Forelimb muscle (tissue), 1 donor: ENCODE measurements at regions not wholly inside any gene's neighbourhood (a gene's known extent, or its start where the extent isn't known, plus 50 kb on each side); places are given as distances from the start of the nearest gene placed in this dataset.

Source experiments
- DNase-seq: peaks from one replicate; pipeline ENCODE4 v3.0.0-alpha.2; 2013; ENCODE audit warnings: low read depth

DNA sequence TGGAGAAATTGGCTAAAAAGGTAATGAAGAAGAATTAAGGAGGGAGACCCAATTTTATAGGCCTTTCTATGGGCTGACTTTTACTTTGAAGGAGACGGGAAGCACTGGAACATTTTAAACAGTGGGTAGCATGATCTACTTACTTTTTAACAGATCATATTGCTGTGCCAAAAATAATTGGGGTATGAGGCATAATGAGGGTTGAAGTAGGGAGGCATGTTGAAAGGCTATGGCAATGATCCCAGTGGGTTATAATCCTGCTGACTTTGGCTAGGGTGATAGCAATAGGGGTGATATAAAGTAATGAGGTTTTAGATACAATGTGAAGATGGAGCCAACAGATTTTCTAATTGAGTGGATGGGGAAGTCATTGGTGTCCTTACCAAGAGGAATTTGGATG is 73.2 kb downstream of the GPR37 start:
- DNase-seq, result no peak

DNA sequence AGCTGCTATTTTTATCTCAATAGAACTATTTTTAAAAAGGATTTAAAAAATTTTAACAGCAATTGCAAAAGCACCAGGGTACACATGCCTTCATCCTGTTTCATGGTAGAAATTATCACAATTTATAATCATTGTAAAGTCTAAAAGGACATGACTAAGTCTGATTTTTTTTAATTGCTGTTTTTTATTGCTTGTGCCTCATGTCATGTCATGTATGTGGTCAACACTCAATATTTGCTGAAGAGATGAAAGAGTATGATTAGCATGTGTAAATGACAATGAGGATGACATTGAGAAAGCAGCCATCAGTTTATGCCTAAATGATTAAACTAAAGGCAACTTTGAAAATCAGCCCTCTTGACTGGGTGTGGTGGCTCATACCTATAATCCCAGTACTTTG is 74.8 kb downstream of the GPR37 start:
- no peak for DNase-seq

- DNase-seq, result no peak
Measured at GRCh38 chr7:124689931-124690330, 75.7 kb downstream of the GPR37 start.

DNA sequence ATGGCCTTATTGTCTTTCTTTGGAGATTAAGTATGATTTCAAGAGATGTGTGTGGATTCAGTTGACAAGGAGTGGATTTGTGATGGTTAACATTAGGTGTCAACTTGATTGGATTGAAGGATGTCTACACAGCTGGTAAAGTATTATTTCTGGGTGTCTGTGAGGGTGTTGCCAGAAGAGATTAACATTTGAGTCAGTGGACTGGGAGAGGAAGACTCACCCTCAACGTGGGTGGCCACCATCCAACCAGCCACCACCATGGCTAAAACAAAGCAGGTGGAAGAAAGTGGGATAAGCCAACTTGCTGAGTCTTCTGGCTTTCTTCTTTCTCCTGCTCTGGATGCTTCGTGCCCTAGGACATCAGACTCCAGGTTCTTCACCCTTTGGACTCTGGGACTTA is 76.1 kb downstream of the GPR37 start:
- no peak for DNase-seq

DNA sequence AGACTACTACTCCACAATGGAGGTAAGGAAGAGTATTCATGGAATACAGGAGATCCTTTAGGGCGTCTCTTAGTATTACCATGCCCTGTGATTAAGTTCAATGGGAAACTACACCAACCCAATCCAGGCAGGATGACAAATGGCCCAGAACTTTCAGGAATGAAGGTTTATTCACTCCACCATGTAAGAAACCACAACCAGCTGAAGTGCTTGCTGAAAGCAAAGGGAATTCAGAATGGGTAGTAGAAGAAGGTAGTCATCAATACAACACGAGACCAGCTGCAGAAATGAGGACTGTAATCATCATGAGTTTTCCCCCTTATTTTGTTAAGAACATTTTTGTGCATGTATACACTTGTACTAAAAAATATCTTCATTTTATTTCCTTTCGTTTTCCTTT is 76.6 kb downstream of the GPR37 start:
- DNase-seq, result no peak

- DNase-seq, result no peak
Measured at GRCh38 chr7:124686543-124687171, 78.9 kb downstream of the GPR37 start.

DNA sequence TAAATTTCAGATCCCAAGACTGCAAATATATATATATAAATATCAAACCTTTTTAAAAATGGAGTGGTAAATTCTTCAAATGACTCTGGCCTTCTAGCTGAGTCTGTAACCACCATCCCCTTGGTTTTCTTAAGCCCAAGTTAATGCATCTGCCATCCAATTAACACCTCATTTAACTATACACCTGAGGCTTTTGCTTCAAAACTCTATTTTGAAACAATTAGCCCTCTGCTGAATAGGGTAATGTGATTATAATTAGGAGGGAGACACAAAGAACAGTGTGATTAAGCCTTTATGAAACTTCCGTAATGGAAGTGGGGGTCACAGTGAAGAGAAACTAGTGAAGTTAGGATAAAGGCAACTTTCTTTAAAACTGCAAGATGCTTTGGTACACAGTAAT is 83.6 kb downstream of the GPR37 start:
- no peak for DNase-seq

DNA sequence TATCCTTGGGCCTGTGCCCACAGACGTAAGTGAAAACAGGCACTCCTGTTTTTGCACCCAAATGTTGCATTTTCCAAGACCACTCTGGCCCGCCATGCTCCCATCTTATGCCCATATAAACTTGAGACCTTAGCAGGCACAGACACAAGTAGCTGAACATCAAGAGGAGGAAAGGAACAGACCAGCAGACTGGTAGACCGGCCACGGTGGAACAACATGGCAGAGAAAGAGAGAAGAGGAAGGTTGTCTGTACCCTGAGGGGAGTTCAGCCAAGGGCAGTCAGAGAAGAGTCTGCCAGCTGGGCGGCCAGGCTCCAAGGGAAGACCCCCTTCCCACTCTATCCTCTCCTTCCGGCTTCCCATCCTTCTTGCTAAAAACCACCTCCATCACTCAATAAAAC is 85.3 kb downstream of the GPR37 start:
- no peak for DNase-seq

- no peak for DNase-seq
Measured at GRCh38 chr7:124679586-124680225, 85.9 kb downstream of the GPR37 start.

GRCh38 chr7:124679146-124679545 is 86.4 kb downstream of the GPR37 start:
- DNase-seq, result no peak

GRCh38 chr7:124674451-124674850 is 91.1 kb downstream of the GPR37 start:
- no peak for DNase-seq

GRCh38 chr7:124672011-124672410 is 93.6 kb downstream of the GPR37 start:
- DNase-seq, result no peak

DNA sequence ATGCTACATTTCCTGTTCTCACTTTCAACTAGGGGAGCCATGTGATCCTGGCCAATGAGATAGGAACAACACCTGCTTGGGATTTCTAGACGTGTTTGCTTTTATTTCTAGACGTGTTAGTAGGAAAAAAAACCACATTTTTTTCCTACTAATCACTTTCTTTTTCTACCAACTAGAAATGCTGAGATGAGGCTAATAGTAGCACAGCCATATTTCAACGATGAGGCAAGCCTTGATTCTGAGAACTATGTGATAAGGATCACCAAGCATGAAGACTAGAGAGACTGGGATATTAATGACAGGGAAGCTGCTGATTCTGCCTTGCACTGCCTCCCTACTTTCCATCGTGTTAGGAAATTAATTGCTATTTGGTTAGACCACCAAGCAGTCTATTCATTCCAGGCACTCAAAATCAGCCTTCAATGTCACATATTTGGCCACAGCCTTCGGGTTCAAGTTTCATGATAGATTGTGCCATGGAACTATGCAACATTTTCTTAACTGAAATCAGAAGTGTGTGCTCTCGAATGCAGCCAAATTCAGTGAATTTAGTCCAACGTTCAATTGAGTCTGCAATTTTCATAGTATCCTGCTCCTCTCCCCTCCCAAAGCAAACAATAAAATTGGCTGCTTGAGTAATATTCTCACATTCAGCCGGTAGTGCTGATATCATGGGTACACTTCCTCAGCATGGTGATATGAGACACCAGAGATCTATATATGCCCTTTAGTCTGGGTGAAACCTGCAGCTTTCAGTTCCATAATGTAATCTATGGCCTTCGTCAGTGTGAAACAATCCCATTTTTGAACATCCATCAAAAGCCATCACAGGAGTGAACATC is 98.1 kb downstream of the GPR37 start:
- DNase-seq, result no peak

DNA sequence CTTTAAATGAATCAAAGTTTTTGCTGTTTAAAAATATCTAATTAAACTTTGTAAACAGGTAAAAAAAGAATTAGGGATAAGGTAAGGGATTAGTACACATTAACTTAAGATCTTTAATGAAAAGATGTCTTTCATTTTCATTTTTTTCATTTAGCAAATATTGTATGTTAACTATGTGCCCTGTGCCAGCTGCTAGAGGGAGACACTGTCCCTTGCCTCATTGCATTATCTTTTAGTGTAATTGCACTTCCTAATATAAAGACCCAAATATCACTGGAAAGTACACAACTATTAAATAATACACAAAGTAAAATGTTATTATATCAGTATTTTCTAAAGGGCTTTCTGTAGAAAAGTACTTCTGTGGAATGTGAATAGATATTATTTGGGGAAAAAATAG is 102.7 kb downstream of the GPR37 start:
- DNase-seq, result no peak

GRCh38 chr7:124662372-124662771 is 103.2 kb downstream of the GPR37 start:
- DNase-seq, result no peak

GRCh38 chr7:124655990-124656389 is 109.6 kb downstream of the GPR37 start:
- DNase-seq, result no peak

- no peak for DNase-seq
Measured at GRCh38 chr7:124652237-124652636, 113.4 kb downstream of the GPR37 start.

DNA sequence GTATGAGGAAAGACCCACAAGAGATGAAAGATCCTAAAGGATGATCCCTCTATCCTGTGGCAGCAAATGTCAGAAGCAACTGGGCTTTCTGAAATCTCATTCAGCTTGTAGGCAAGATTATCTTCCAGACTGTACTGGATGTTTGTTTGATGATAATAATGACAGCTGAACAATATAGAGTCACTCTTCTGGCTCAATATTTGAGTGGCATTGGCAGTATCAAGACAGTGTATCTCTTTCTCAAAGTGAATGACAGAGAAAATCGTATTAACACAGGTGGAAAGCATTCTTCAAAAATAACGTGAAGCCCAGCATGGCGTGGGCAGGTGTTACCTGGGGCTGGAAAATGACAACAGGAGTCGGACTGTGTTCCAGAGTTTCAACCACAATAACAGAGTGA is 114.5 kb downstream of the GPR37 start:
- DNase-seq, result no peak

DNA sequence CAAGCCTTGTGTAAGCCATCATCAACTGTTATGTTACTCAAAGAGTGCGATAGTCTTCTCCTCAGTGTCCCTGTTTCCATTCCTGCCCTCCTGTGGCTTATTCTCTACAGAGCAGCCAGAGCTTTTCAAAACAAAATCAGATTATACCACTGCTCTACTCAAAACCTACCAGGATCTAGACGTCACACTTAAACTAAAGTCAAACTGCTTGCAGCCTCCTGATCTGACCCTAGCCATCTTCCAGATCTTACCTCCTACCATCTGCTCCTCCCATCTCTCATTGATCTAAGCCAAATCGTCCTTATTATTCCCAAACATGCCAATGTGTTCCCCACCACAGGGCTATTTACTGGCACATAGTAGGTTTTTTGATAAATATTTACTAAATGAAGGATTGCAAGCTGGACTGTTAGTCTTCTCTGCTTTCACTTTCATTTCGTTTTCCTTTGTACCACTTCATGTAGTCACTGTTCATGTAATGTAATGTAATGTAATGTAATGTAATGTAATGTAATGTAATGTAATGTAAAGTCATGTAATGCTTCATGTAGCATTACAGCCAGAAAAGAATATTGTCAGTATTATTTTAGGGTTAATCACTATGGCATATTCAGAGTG is 116.1 kb downstream of the GPR37 start:
- DNase-seq, result no peak

DNA sequence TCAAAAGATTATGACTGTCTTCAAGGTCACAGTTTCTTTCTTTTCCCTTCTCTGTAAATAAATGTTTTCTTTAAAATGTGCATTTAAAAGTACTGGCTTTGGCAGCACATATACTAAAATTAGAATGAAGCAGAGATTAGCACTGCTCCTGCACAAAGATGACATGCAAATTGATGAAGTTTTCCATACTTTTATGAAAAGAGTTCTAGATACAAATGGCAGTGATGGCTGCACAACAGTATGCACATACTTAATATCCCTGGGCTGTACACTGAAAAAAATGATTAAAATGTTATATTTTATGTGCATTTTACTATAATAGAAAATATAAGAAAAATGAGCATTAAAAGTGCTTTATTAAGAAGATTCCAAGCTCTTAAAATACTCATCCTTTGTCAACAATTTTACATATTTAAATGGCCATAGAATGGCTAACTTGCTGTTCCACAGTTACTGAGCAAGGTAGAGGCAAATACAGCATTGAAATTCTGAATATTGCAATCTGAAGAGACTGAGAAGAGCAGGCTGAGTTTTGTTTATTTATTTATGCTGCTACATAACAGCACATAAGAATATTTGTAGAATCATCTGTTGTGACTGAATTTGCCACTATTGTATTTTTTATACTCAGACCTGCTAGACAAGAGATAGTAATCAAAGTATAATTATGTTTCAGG is 117.8 kb downstream of the GPR37 start:
- DNase-seq, result no peak

DNA sequence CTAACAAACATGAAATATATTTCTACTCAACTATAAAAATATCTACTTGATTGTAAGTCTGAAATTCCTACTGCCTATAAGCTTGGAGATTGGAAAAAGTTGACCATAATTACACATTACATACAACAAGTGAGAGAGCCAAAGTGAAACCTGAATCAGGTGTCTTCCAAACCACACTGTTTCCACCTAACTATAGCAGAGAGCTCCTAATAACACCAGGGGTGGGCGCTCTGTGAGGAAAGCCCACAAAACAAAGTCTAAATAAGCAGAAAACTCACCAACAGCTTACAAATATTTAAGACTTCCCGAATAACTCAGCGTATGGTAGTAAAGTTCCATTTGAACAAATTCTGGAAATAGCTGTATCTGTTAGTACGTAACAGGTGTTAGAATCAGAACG is 119.9 kb downstream of the GPR37 start:
- DNase-seq, result no peak

DNA sequence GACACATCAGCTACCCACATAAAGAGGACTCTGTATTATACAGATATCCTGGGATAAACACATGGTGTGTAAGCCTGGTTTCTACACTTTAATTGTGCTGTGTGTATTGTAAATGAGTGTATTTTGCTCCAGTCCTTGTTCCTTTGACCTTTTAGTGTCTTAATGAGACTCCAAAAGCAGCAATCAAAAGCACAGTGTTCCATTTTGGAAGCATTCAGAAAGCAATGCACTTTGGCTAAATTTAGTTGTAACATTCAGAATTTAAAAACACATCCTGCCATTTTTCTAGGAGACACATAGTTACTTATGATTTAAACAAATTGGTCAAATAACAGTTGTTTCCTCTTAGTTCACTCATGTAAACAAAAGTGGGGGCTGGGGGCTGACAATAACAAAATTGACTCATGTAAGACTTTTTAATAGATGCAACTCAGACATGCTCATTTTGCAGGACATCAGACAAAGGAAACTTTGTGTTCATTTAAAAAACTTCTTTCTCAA is 122.2 kb downstream of the GPR37 start:
- DNase-seq, result no peak
